ENCODE measurements at regions not wholly inside any gene's neighbourhood (a gene's known extent, or its start where the extent isn't known, plus 50 kb on each side); places are given as distances from the start of the nearest gene placed in this dataset.

DNA sequence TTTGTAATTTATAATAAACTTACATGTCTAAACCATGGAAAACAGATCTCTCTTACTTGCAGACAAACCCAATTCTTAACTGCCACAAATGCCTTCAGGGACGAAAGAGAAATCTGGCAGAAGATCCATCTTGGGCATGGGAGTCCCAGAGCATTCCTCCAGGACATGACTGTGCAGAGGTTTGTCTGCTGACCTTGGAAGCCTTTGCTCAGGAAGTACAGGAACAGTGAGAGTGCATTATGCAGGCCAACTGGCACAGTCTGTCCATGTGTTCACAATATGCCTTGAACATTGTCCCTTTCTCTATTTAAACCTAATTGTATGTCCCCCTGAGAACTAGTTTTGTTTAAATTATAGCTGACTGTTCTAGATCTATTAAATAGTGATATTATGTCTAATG is 467.1 kb downstream of the ATP23 start:
- no peaks in the 10 kb centered on the region for H3K36me3 Mint-ChIP-seq
- no peak for DNase-seq (ENCODE audit: low spot score in 2 of 2, unreplicated experiment in 2 of 2)
- no peaks in the 10 kb centered on the region for H3K9me3 Mint-ChIP-seq
- TF ChIP-seq, protein P1, sequence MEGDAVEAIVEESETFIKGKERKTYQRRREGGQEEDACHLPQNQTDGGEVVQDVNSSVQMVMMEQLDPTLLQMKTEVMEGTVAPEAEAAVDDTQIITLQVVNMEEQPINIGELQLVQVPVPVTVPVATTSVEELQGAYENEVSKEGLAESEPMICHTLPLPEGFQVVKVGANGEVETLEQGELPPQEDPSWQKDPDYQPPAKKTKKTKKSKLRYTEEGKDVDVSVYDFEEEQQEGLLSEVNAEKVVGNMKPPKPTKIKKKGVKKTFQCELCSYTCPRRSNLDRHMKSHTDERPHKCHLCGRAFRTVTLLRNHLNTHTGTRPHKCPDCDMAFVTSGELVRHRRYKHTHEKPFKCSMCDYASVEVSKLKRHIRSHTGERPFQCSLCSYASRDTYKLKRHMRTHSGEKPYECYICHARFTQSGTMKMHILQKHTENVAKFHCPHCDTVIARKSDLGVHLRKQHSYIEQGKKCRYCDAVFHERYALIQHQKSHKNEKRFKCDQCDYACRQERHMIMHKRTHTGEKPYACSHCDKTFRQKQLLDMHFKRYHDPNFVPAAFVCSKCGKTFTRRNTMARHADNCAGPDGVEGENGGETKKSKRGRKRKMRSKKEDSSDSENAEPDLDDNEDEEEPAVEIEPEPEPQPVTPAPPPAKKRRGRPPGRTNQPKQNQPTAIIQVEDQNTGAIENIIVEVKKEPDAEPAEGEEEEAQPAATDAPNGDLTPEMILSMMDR (IDR thresholded peaks at IDR 0.05; ENCODE audit: unreplicated experiment) = no peak
- H3K4me3 Mint-ChIP-seq = no peak overlapping the region
- H3K27ac Mint-ChIP-seq = no peak overlapping the region
- H3K27me3 Mint-ChIP-seq (ENCODE audit: low read depth) = no peaks in the 10 kb centered on the region
- peaks cover 28% of the 10 kb centered on the region for H3K4me1 Mint-ChIP-seq

DNA sequence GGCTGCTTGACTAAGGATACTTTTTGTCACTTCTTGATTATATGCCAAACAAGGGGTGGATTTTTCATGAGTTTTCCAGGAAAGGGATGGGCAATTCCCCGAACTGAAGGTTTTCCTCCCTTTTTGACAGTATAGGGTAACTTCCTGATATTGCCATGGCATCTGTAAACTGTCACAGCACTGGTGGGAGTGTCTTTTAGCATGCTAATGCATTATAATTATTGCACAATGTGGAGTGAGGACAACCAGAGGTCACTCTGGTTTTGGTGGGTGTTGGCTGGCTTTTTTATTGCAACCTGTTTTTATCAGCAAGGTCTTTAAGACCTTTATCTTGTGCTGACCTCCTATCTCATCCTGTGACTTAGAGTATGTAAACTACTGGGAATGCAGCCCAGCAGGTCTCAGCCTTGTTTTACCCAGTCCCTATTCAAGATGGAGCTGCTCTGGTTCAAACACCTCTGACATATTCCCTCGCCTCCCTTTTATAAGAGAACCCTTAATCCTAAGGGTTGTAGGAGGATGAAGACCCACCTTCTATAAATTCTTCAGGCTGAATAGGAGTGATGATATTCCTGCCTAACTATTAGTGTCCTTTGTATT is 471.2 kb downstream of the ATP23 start:
- no peaks in the 10 kb centered on the region for H3K27me3 Mint-ChIP-seq (ENCODE audit: low read depth)
- peak overlapping the region; percentile 53 for H3K27ac Mint-ChIP-seq
- no peak overlapping the region for H3K4me3 Mint-ChIP-seq
- TF ChIP-seq, protein P1 (IDR thresholded peaks at IDR 0.05; ENCODE audit: unreplicated experiment) = no peak
- H3K4me1 Mint-ChIP-seq = peaks cover 53% of the 10 kb centered on the region
- H3K9me3 Mint-ChIP-seq = no peaks in the 10 kb centered on the region
- no peaks in the 10 kb centered on the region for H3K36me3 Mint-ChIP-seq
- DNase-seq (ENCODE audit: low spot score in 2 of 2, unreplicated experiment in 2 of 2) = no peak

DNA sequence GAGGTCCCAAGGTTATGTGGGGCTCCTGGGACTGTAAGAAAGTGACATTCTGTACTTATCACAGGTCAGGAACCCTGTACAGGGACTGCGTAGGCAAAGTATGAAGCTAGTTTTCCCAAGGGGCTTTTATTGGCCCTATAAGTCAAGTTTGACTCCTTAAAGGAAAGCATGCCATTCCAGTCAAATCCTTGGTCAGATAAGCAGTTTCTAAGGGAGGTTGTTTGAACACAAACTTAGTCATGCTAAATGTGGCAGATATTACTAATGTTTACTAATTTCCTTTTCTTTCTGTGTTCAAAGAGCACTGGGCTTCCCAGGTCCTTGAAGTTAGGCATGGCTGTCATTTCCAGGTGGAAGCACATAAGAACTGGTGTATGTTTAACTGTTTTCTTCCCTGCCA is 472.4 kb downstream of the ATP23 start:
- DNase-seq (ENCODE audit: low spot score in 2 of 2, unreplicated experiment in 2 of 2) = no peak
- TF ChIP-seq, protein P1 (IDR thresholded peaks at IDR 0.05; ENCODE audit: unreplicated experiment) = no peak

DNA sequence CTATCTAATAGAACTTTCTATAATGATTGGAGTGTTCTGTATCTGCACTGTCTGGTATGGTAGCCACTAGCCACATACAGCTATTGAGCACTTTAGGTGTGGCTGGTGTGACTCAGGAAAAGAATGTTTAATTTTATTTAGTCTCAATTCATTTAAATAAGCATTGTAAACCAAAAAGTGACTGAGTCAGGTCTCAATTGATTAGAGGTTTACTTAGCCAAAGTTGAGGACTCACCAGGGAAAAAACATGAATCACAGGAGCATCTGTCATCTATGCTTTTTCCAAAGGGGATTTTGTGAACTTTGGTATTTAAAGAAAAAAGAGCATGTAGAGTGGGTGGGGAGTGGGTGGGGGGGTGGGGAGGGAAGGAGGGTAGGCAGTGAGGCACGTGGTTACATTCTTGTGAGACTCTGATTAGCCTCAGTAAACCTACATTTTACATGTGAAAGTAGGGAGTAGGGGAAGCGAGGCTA is 473.1 kb downstream of the ATP23 start:
- TF ChIP-seq, protein P1 (IDR thresholded peaks at IDR 0.05; ENCODE audit: unreplicated experiment) = no peak
- Mint-ChIP-seq H3K27me3 (ENCODE audit: low read depth) (no peaks in the 10 kb centered on the region), H3K4me3 (no peak overlapping the region), H3K36me3 (no peaks in the 10 kb centered on the region), H3K4me1 (peaks cover 55% of the 10 kb centered on the region), H3K27ac (peak overlapping the region; percentile 32), H3K9me3 (no peaks in the 10 kb centered on the region)
- DNase-seq (ENCODE audit: low spot score in 2 of 2, unreplicated experiment in 2 of 2) = no peak

More for the DNA sequence above, 472.4 kb downstream of the ATP23 start:
- peaks cover 49% of the 10 kb centered on the region for H3K4me1 Mint-ChIP-seq
- peak overlapping the region; percentile 66 for H3K27ac Mint-ChIP-seq
- no peaks in the 10 kb centered on the region for H3K36me3 Mint-ChIP-seq
- no peaks in the 10 kb centered on the region for H3K9me3 Mint-ChIP-seq
- no peaks in the 10 kb centered on the region for H3K27me3 Mint-ChIP-seq (ENCODE audit: low read depth)
- H3K4me3 Mint-ChIP-seq = no peak overlapping the region

DNA sequence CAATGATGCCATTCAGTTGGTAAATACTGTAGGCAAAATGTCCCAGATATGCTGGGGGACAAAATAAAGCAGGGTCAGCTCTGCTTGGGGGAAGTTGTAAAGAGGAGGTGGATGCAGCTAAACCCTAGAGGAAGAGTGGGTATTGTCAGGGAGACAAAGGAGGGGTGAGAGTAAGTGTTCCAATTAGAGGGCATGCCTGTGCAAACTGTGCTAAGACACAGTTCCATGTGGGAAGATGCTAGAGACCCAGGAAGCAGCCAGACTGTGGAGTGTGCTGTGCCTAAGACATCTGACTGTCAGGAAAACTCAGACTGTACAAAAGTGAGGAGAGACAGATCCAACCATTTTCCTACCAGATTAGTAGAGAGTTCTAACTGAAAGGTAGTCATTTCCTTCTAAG is 474.3 kb downstream of the ATP23 start:
- Mint-ChIP-seq H3K4me3 (no peak overlapping the region), H3K9me3 (no peaks in the 10 kb centered on the region), H3K4me1 (peaks cover 68% of the 10 kb centered on the region), H3K27ac (peak overlapping the region; percentile 47), H3K36me3 (no peaks in the 10 kb centered on the region), H3K27me3 (ENCODE audit: low read depth) (no peaks in the 10 kb centered on the region)
- TF ChIP-seq, protein P1 (IDR thresholded peaks at IDR 0.05; ENCODE audit: unreplicated experiment) = no peak
- DNase-seq (ENCODE audit: low spot score in 2 of 2, unreplicated experiment in 2 of 2) = no peak
